HUDEP-2 (cell line): ENCODE measurements at regions not wholly inside any gene's neighbourhood (a gene's known extent, or its start where the extent isn't known, plus 50 kb on each side); places are given as distances from the start of the nearest gene placed in this dataset.

Experiments
- DNase-seq, 76 experiments: peaks; one replicate each; lab custom pipeline; 2025; ENCODE audit not compliant: unreplicated experiment in 76 of 76; lab: John Stamatoyannopoulos, UW

DNA sequence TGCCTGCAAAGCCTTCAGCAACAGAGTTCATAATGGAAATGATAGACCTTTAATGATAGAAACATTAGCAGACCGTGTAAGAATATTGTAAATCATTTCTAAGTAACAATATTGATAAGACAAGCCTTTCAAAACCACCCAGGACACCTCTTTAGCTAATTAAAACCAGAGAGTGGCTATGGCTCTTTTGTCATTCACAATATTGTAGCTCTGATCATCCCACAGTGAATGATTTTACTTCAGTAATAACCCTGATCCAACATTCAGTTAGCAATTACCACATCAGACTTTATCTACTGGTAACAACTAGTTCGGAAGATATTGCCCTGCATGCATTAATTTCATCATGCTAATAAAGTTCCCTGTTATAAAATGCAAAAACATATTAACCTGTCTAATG lies 432.6 kb downstream of the DTWD2 start:
- DNase-seq = no peak

DNA sequence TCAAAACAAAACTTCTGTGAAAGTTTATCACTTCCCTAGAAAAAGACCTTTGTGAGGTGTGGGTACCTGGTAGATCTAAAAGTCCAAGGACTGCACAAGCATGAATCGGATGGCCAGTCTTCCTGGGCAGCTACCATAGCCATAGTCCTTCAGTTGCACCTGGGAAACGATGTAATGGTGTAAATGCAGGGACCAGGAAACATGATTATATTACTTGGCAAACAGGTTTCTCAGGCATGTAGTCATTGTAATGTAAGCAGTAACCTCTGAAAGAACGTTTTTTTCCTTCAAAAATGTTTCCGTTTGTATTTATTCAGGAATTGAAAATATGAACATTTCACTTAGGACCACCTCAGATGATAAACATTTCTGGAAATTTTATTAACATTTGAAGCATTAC lies 433.4 kb downstream of the DTWD2 start:
- DNase-seq = no peak

DNA sequence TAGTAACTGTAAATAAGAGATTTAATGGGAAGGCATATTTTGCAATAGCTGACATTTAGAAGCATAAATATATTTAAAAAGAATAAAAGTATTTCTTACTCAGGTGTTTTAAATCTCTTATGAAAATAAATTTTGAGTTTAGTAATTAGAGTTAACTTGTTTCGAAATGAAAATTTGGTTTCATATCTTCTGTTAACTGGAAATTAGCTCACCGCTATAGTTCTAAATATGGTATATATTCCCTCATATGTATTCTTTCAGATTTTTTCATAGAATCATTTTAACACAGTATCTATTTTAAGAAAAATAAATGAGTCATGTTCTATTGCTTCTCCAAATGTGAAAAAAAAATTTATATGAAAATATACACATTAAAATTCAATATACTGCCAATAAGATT lies 434.1 kb downstream of the DTWD2 start:
- DNase-seq = no peak

DNA sequence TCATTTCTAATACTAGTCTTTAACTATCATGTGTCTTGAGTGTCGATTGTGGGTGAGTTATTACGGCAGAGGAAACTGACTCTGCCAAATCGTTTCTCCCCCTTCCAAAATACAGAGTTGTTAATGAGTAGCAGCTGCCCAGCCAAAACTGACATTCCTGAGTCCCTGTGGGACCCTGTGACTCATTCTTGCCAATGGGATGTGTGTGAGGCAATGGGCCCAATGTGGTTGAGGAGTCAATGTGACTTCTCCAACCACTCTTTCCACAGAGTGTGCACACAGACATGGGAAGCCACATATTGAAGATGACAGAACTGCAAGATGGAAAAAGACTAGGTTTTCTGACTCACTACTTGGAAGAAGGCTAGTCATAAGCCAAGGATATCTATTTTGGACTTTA lies 434.7 kb downstream of the DTWD2 start:
- no peak for DNase-seq

DNA sequence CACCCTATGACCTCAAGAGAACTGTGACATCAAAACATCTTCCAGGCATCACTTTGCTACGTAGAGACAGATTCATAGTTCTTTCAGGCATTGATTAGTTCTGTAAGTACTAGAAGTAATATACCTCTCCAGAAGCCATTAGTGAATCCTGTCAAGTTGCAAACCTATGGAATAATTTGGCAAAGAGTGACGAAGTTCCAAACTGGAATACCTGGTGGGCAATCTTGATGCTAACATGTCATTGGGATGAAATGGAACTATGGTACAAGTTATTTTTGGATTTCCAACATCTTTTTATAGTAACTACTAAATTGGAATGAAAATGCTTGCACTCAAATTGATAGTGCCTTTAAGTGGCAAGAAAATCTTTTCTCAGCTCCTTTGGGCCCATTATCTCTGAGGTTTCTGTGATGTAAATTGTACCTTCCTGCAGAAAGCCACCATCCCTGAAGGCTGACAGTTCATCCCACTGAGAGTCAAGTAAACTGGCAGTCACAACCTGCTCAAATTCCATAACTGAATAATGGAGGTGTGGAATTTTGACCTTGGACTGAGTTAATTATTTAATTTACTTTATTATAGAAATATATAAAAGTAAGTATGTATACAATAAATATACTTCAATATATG lies 435.5 kb downstream of the DTWD2 start:
- no peak for DNase-seq

DNA sequence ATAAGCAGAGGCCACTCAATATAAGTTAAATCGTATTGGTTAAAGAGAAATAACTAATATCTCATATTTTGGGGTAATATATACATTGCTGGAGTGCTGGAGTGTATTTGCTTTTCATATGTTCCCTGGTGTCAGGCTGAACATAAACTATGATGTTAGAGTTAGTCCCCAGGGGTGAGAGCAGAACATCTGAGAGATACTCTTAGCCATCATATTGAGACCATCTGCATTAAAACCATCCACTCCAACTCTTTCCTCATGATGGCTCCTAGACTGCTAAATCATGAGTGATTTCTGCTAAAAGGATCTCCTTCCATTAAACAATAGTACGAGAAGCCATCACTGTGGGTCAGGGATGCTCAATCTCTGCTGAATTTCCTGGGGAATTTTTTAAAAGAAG lies 436.2 kb downstream of the DTWD2 start:
- no peak for DNase-seq

DNA sequence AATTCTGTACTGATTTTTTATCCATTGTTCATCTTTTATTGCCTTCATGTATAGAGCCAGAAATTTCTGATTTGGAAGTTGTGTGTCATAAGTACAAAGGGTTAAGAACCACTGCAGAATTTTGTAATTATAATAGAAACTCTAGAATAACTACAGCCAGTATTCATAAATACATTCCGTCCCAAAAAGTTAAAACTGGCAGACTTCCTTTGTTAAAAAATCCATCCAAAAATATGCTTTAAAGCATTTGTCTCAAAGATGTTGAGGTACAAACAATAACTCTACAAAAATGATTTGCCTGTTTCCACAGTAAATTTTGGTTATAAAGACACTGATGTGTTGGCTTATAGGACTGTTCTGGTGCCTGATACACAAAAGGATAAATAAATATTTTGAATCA lies 436.6 kb downstream of the DTWD2 start:
- no peak for DNase-seq

DNA sequence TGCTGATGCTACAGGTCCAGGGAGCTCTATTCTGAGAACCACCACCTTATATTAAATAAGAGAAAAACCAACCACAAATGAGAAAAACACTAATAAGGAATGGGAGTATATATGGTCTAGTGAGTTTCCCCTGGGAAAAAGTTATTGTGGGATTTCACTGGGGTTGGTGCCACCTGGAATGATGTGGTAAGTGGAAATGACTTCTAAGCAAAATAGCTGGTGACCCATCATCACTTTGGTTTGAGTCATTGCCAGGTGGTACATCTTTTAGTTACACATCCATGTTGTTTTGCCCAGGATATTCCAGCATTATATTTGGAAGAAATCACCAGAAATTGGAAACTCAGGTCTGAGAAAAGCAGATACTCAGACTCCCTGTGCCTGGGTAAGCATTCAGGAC lies 437.3 kb downstream of the DTWD2 start:
- no peak for DNase-seq

DNA sequence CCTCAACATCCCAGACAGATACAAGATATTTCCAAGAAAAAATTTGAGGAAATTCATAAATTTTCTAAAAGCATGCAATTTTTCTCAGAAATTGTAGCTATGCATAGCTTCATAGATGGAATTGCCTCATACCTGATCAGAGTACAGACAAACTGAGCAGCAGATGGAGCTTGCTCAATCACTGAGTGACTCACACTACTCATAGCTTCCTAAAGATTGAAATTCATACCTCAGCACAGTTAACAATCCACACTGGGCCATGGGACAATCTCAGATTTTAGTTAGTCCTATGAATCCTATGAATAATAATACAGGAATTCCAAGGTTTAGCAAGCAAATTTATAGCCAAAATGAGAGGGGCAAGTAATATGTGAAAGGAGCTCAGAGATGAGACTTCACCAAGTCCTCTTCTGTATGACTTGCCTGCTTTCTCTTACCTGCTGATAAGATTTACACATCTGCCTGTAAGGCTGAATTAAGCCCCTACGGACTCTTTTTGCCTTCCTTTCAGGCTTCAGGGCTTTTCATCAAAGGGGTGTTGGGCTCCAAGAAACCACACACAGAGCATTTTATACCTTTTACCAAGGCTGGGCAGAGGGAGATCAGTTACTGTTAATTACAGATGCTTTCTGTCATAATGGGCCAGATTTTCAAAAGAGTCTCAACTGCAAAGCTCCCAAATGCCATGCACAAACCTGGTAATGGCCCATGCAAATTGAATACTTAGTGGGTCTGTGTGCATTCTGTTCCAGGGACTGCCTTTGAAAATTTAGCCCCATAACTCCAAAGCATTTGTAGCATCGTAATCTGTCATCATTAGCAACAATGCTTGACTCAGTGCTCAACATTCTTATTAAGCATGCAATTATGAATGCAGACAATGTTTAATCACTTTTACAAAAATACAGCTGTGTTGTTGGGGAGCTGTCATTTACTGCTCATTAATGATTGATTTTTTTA lies 439.3 kb downstream of the DTWD2 start:
- DNase-seq = no peak

DNA sequence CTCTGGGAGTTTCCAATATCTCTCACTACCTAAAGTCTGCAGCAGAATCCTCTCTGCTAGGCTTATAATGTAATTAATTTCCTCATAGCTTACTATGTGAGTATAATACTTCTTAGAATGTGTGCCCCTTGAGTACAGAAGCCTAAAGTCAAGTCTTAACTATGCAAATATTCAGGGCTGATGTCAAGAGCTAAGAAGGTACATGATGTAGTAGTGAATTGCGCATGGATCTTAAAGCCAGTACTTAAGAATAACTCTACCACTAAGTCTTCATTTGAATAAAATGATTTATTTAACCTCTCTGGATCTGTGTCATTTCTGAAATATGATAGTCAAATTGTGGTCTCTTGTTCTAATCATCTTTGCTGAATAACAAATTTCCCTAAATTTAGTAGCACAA lies 442.9 kb downstream of the DTWD2 start:
- no peak for DNase-seq

DNA sequence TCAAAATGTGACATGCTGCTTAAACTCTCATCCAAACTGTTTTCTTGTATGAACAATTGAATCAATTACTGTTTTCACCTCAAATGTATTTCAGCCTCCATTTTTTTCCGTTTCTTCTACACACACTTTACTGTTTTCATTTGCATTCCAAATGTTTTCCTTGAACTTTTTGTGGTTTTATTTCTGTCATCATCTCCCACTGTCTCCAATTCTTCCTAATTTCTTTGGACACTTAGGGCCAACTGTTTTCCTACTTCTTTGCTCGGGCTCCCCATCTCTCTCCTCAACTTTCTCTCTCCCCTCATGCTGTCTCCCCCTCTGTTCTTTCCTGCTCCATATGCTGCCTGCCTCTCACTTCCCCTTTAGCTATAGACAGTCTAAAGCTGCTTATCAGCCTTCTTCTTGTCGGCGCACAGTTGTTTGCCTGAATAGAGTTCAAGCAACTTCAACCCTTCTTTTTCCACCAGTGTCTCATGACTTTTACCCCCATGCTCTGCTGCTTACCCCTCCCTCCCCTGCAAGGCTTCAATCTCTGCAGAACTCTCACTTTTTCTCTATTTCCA lies 443.4 kb downstream of the DTWD2 start:
- no peak for DNase-seq

DNA sequence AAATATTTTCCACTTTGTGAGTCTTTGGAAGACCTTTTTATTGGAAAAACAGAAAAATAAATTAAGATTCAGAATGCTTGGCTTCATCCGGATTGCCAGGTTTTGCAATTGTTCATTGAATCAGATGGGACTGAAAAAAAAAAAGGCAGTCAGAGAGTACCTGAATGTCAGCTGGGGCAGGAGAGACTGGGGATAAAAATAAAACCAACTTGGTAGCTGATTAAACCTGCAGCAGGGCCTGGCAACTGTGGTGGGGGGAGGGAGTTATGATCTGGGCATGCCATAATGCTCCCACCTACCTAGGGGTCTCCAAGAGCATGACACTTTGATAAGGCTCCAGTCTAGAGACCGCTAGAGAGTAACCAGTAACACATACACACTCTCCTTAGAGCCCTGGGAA lies 454.4 kb downstream of the DTWD2 start:
- DNase-seq = no peak

DNA sequence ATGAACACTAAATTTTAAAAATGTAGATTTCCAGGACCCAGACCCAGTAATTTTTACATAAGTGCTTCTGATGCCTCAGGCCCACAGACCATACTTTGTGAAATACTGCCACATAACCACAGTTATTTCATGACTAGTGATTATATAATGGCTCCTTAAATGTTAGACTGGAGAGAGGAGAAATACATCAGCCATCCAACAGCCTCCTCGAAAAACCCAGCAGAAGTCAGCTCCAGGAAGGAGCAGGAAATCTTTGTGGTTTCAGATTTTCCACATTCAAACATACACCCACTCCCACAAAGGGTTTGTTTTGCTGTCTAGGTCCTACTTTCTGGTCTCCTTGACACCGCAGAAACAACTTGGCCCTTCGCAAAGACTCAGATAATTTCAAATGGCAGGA lies 455.2 kb downstream of the DTWD2 start:
- DNase-seq = no peak

DNA sequence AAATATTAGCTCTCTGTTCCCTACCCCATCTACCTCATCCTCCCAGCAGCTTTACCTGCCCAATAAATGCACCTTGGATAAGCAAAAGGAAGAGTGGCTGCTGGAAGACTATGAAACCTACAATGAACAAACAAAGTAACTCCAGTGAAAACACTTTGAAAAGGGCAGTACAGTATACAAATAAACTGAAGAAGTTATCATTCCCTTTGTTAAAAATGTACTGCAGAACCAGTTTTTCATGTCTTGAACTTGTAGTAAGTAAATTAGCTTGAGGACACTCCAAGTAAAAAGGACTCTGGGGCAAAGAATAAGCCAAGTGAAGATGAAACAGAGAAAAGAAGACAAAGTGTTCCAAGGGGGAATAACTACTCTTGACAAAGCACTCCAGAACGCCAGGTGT lies 457.1 kb downstream of the DTWD2 start:
- no peak for DNase-seq

DNA sequence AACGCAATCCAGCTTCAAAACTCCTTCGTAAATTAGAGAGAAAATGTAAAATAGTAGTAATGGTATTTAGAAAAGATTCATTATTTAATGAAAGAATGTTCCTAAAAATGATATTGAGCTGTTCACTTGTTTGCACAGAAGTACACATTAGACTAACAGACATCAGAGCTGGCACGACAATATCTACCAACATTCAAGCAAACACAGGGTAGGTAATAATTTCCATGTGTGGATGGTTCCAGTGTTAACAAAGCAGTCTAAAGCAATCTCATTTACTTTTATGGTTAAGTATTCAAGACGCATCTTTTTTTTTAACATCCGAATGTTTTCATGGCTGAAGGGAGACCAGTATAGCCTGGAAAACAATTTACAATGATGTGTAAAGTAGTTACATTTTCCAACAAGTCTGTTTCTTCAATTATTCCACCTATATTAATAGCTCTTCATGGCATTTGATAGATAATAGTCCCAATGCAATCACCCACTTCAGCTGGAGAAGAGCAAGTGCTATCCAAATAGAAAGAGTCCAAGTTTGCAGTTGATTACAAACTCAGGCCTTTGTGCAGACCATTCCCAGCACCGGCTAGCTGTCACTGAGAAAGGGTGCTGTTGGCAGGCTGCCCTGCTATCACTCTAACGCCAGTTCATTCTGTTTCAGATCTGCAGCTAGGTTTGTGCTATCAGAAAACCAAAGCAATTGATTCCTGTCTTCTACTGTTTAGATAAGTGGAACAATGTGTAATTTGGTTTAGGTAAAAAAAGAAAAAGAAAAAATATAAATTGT lies 458.8 kb downstream of the DTWD2 start:
- peak in 17 of 76 experiments; percentile 0 to 24 (median 4) for DNase-seq

DNA sequence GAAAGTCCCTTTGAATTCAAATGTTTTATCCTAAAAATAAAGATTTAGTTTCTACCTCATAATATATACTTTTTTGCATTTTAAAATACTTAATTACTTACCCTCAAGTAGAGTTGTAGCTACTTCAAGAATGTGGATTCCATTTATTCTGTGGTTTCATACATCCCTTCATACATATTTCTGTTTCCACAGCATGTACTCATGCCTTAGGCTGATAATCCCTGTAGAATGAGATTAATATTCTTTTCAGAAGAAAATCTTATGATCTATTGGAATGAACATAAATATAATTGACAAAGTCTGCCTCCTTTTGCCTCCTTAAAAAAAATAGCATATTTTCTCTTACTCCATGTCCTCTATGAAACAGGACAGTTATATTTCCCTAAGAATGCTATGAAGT lies 465.7 kb downstream of the DTWD2 start:
- DNase-seq = no peak

DNA sequence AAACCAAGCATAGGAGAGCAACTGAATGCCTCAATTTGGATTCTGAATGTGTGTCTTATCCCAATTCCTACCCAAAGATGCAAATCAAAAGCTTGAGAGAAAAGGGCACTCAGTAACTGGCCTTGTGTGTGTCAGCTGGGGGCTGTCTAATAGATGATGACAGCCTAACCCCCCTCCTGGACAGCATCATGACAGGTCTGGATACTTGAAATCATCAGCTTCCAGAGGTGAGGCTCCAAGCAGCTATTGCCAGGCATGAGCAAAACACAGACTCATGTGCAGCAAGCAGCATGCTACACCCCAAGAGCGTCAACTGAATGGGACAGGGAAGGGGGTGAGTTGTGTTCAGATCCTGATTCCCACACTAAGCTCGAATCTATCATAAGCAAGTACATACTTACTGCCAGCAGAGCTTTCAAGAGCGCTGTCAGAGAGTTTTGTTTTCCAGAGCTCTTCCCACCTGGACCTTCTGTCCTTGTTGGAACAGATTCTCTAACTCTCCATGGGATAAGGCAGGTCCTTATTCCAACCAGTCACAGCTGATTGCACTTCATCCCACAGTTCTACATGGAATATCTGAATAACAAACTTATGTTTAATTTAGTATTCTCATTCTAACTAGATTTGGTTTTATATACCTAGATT lies 467.5 kb downstream of the DTWD2 start:
- DNase-seq = no peak

DNA sequence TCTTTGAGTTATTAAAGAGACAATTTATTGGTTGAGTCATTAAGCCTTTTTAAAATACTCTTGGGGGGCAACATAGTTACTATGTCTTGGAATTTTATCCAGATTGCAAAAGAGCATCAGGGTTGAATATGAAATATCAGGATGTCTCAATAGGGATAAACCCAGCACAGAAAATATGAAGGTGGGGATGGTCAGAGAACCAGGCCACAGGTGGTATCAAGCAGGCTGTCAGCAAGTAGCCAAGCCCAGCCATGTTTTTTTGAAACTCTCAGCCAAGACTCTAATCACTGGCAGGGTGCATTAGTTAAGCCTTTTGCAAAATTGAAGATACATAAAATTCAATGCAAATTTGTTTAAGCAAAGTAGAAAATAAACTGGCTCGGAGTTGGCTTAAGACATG lies 468.9 kb downstream of the DTWD2 start:
- DNase-seq = no peak

DNA sequence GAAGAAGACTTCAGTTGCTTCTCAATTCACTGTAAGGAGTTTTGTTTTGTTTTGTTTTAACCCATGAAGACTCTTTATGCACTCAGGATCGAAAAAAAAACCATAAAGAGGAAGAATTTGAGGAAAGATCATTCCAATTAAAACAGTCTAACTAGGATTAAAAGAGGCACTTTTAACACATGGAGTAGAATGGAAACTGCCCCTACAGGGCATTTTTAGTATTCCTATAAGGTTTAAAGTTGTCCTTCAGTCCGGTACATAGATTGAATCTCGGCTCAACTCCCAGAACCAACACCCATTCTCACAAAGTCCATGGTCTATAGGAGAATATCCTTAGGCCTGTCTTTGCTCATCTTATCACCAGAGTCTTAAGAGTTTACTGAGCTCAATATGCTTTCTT lies 469.6 kb downstream of the DTWD2 start:
- DNase-seq = no peak

DNA sequence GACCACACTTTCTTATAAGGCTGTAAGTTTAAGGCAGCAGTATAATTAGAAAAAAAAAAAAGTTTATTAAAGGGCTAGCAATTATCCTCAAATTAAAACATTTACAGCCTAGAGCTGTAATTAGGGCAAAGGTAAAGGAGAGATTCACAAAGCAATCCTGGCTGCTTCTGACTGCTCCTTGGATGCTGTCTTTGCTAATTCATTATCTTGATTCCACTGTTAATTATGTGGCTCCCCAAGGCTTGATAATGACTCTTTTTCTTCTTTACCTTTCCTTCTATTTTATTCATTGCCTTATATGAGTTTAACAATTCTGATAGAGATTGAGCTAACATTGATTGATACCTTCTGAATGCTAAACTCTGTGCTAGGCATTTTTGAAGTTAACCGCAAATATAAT lies 476.5 kb downstream of the DTWD2 start:
- DNase-seq = no peak
